Loucy (cell line): ENCODE measurements at regions not wholly inside any gene's neighbourhood (a gene's known extent, or its start where the extent isn't known, plus 50 kb on each side); places are given as distances from the start of the nearest gene placed in this dataset.

ENCODE experiments used
- H2AFZ ChIP-seq: fragments of 200-600 bp; sonication (generic); 2 replicates; pipeline ENCODE4 v1.6.0; 2016; ENCODE audit warnings: antibody characterized with exemption, mild to moderate bottlenecking, low read length, moderate library complexity
- H3F3A ChIP-seq: fragments of 200-600 bp; 2 replicates; pipeline ENCODE4 v1.6.0; 2016; ENCODE audit warnings: antibody characterized with exemption, low read depth, mild to moderate bottlenecking
- H3K27me3 ChIP-seq: fragments of 200-600 bp; sonication (generic); 2 replicates; pipeline ENCODE4 v1.6.1; 2014; ENCODE audit warnings: low read length, mild to moderate bottlenecking; ENCODE audit not compliant: insufficient read depth, poor library complexity, severe bottlenecking
- H3K36me3 ChIP-seq: fragments of 200-600 bp; sonication (generic); 2 replicates; pipeline ENCODE4 v1.6.1; 2016; ENCODE audit warnings: low read length; ENCODE audit not compliant: insufficient read depth
- H3K4me1 ChIP-seq: fragments of 200-600 bp; sonication (generic); 2 replicates; pipeline ENCODE4 v1.5.1; 2014; ENCODE audit warnings: low read length, mild to moderate bottlenecking; ENCODE audit not compliant: insufficient read depth, poor library complexity, severe bottlenecking
- H3K4me2 ChIP-seq: fragments of 200-600 bp; sonication (generic); 2 replicates; pipeline ENCODE4 v1.6.0; 2014; ENCODE audit warnings: antibody characterized with exemption, low read length, low read depth, mild to moderate bottlenecking; ENCODE audit not compliant: poor library complexity, severe bottlenecking
- H3K4me3 ChIP-seq: fragments of 200-600 bp; sonication (generic); 2 replicates; pipeline ENCODE4 v1.5.1; 2014; ENCODE audit warnings: low read length, mild to moderate bottlenecking, mixed read lengths; ENCODE audit not compliant: poor library complexity, severe bottlenecking
- H3K79me2 ChIP-seq: fragments of 200-600 bp; sonication (generic); 2 replicates; pipeline ENCODE4 v1.6.1; 2014; ENCODE audit warnings: low read length; ENCODE audit not compliant: insufficient read depth
- H3K9ac ChIP-seq: fragments of 200-600 bp; sonication (generic); 2 replicates; pipeline ENCODE4 v1.6.0; 2014; ENCODE audit warnings: mild to moderate bottlenecking, low read depth, low read length, moderate library complexity; ENCODE audit not compliant: poor library complexity, severe bottlenecking
- H3K9me2 ChIP-seq: fragments of 200-600 bp; sonication (generic); replicated peaks from 2 replicates; pipeline ENCODE4 v1.6.1; 2016; ENCODE audit warnings: low read depth, low read length, mixed read lengths
- H3K9me3 ChIP-seq: fragments of 200-600 bp; sonication (generic); 2 replicates; pipeline ENCODE4 v1.6.1; 2014; ENCODE audit warnings: mild to moderate bottlenecking, antibody characterized with exemption, low read length, low read depth; ENCODE audit not compliant: insufficient read depth
- H4K20me1 ChIP-seq: fragments of 200-600 bp; sonication (generic); 2 replicates; pipeline ENCODE4 v1.6.0; 2014; ENCODE audit warnings: antibody characterized with exemption, low read length, mild to moderate bottlenecking; ENCODE audit not compliant: insufficient read depth, poor library complexity, severe bottlenecking
- CTCF ChIP-seq: fragments of 200-600 bp; sonication (generic); conservative IDR thresholded peaks from 2 replicates; pipeline ENCODE4 v1.5.1; 2014; ENCODE audit warnings: mild to moderate bottlenecking, antibody characterized with exemption, low read length
- EZH2phosphoT487 ChIP-seq: fragments of 200-600 bp; IDR thresholded peaks from 2 replicates; pipeline ENCODE4 v1.6.1; 2018; ENCODE audit warnings: antibody characterized with exemption, mild to moderate bottlenecking, moderate library complexity, borderline replicate concordance

- no peaks in the 10 kb centered on the region for H4K20me1 ChIP-seq
- H3K4me3 ChIP-seq, result no peak overlapping the region
- H3F3A ChIP-seq, result no peaks in the 10 kb centered on the region
- H3K9me2 ChIP-seq, result no peaks in the 10 kb centered on the region
- TF ChIP-seq CTCF (no peak), EZH2phosphoT487 (no peak)
- H2AFZ ChIP-seq, result no peak overlapping the region
- no peaks in the 10 kb centered on the region for H3K36me3 ChIP-seq
- H3K79me2 ChIP-seq, result no peaks in the 10 kb centered on the region
- H3K9ac ChIP-seq, result no peak overlapping the region
- no peaks in the 10 kb centered on the region for H3K27me3 ChIP-seq
- no peaks in the 10 kb centered on the region; the same call in 1 of the 2 replicates for H3K9me3 ChIP-seq
- no peak overlapping the region for H3K4me2 ChIP-seq
- no peaks in the 10 kb centered on the region for H3K4me1 ChIP-seq
These were observed 368.7 kb upstream of the ADGRL2 start for GRCh38 chr1:81432059-81432458.

DNA sequence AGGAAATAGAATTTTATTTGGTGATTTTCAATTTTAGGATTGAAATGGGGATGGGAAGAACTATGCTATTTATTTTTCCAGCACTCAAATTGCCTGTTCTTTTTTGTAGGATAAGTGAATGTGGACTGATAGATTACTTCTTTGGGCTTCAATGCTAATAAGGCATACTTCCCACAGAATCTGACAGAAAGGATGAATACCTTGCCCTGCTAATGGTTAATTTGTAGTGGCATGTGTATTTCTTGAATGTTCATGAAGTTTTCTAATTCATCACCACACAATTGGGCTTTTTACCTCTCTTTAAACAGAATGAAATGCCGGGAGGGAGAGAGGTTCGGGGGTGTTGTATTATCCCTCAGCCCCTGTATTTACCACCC, 369.1 kb upstream of the ADGRL2 start:
- H3K4me3 ChIP-seq, result no peak overlapping the region
- no peak overlapping the region for H3K4me2 ChIP-seq

GRCh38 chr1:81430955-81431623, 369.6 kb upstream of the ADGRL2 start:
- no peak overlapping the region for H3K4me3 ChIP-seq

More for the DNA sequence above, 369.1 kb upstream of the ADGRL2 start:
- no peaks in the 10 kb centered on the region for H3K4me1 ChIP-seq
- no peak for TF ChIP-seq EZH2phosphoT487
- TF ChIP-seq CTCF, result no peak
- no peaks in the 10 kb centered on the region for H3K27me3 ChIP-seq
- no peaks in the 10 kb centered on the region for H4K20me1 ChIP-seq
- no peak overlapping the region for H3K9ac ChIP-seq
- H3K36me3 ChIP-seq, result no peaks in the 10 kb centered on the region
- H3K79me2 ChIP-seq, result no peaks in the 10 kb centered on the region
- H3K9me3 ChIP-seq, result no peaks in the 10 kb centered on the region; the same call in 1 of the 2 replicates
- no peak overlapping the region for H2AFZ ChIP-seq
- H3F3A ChIP-seq, result no peaks in the 10 kb centered on the region
- no peaks in the 10 kb centered on the region for H3K9me2 ChIP-seq

More at GRCh38 chr1:81430955-81431623, 369.6 kb upstream of the ADGRL2 start:
- TF ChIP-seq EZH2phosphoT487 (no peak), CTCF (no peak)
- Histone ChIP-seq H3K9ac (no peak overlapping the region), H3K4me2 (no peak overlapping the region), H3K9me3 (no peaks in the 10 kb centered on the region; the same call in 1 of the 2 replicates), H4K20me1 (no peaks in the 10 kb centered on the region), H3K79me2 (no peaks in the 10 kb centered on the region), H3K27me3 (no peaks in the 10 kb centered on the region), H2AFZ (no peak overlapping the region), H3K36me3 (no peaks in the 10 kb centered on the region), H3K9me2 (no peaks in the 10 kb centered on the region), H3F3A (no peaks in the 10 kb centered on the region), H3K4me1 (no peaks in the 10 kb centered on the region)
